WTC11 (cell line): ENCODE measurements at regions not wholly inside any gene's neighbourhood (a gene's known extent, or its start where the extent isn't known, plus 50 kb on each side); places are given as distances from the start of the nearest gene placed in this dataset.
"Not testable (repeated sequence)": the region's sequence is repeated elsewhere in the genome, so short reads cannot be mapped to it uniquely, and the experiment has no call there.

Experiments
- ATAC-seq: fragments of 200-7000 bp; cut with Tn5 transposase; 2 replicates; pipeline ENCODE4 v1.10.0; 2021; ENCODE audit warnings: mild to moderate bottlenecking, moderate library complexity
- CTCF ChIA-PET: fragments of 300-600 bp; sonication (Branson Sonifier 250); formaldehyde crosslinking; loops from one replicate; lab custom pipeline; 2021; ENCODE audit warnings: antibody characterized with exemption; lab: Charles Lee
- POLR2A ChIA-PET: fragments of 350-600 bp; sonication (Branson Sonifier 250); formaldehyde crosslinking; loops from one replicate; lab custom pipeline; 2021; ENCODE audit warnings: antibody characterized with exemption; lab: Charles Lee
- DNase-seq: peaks from one replicate; pipeline ENCODE4 v3.0.0; 2021; ENCODE audit warnings: low spot score
- H3K27ac Mint-ChIP-seq: 2 replicates; pipeline ENCODE4 v1.8.0; 2021; ENCODE audit warnings: mixed read lengths
- H3K27me3 Mint-ChIP-seq: 2 replicates; pipeline ENCODE4 v1.8.0; 2021; ENCODE audit warnings: low read depth, mild to moderate bottlenecking, moderate library complexity, mixed read lengths
- H3K36me3 Mint-ChIP-seq: 2 replicates; pipeline ENCODE4 v1.8.0; 2021; ENCODE audit warnings: mixed read lengths
- H3K4me1 Mint-ChIP-seq: 2 replicates; pipeline ENCODE4 v1.8.0; 2022; ENCODE audit warnings: mixed read lengths
- H3K4me3 Mint-ChIP-seq: 2 replicates; pipeline ENCODE4 v1.8.0; 2021; ENCODE audit warnings: mild to moderate bottlenecking, moderate library complexity, mixed read lengths
- H3K9me3 Mint-ChIP-seq: 2 replicates; pipeline ENCODE4 v1.8.0; 2021; ENCODE audit warnings: mixed read lengths
- CBFB ChIP-seq: sonication (generic); formaldehyde crosslinking; IDR thresholded peaks from 2 replicates; pipeline ENCODE4 v1.8.1; 2022; ENCODE audit warnings: mild to moderate bottlenecking, low read depth, missing genetic modification reagents
- IRF2 ChIP-seq: sonication (generic); formaldehyde crosslinking; IDR thresholded peaks from 2 replicates; pipeline ENCODE4 v1.8.0; 2022; ENCODE audit warnings: low read depth, missing genetic modification reagents, borderline replicate concordance
- JAZF1 ChIP-seq: fragments of 250-450 bp; sonication (Bioruptor Pico); IDR thresholded peaks from 2 replicates; pipeline ENCODE4 v1.9.0; 2021; ENCODE audit warnings: moderate library complexity, mild to moderate bottlenecking, inconsistent platforms
- MYBL2 ChIP-seq: sonication (generic); formaldehyde crosslinking; IDR thresholded peaks from 2 replicates; pipeline ENCODE4 v1.8.1; 2023; ENCODE audit warnings: mild to moderate bottlenecking, moderate library complexity, missing genetic modification reagents
- SP1 ChIP-seq: sonication (generic); formaldehyde crosslinking; conservative IDR thresholded peaks from 2 replicates; pipeline ENCODE4 v1.8.1; 2022; ENCODE audit warnings: missing genetic modification reagents
- ZNF232 ChIP-seq: sonication (generic); formaldehyde crosslinking; IDR thresholded peaks from 2 replicates; pipeline ENCODE4 v1.8.0; 2022; ENCODE audit warnings: mild to moderate bottlenecking, missing genetic modification reagents
- ZNF423 ChIP-seq: fragments of 250-450 bp; sonication (Bioruptor Pico); IDR thresholded peaks from 2 replicates; pipeline ENCODE4 v2.1.2; 2022; ENCODE audit warnings: mild to moderate bottlenecking, moderate library complexity
- TF ChIP-seq, protein P1 (sequence below): sonication (generic); formaldehyde crosslinking; IDR thresholded peaks from 2 replicates; pipeline ENCODE4 v1.8.1; 2022; ENCODE audit warnings: low read depth, mild to moderate bottlenecking, moderate library complexity, missing genetic modification reagents, borderline replicate concordance
- TF ChIP-seq, protein P2 (sequence below): sonication (generic); formaldehyde crosslinking; IDR thresholded peaks from 2 replicates; pipeline ENCODE4 v1.8.1; 2022; ENCODE audit warnings: mild to moderate bottlenecking, missing genetic modification reagents, moderate library complexity, borderline replicate concordance
- TF ChIP-seq, protein P3 (sequence below): sonication (generic); formaldehyde crosslinking; IDR thresholded peaks from 2 replicates; pipeline ENCODE4 v1.8.1; 2023; ENCODE audit warnings: mild to moderate bottlenecking, moderate library complexity, missing genetic modification reagents
- TF ChIP-seq, protein P4 (sequence below): sonication (generic); formaldehyde crosslinking; IDR thresholded peaks from 2 replicates; pipeline ENCODE4 v1.8.1; 2023; ENCODE audit warnings: mild to moderate bottlenecking, missing genetic modification reagents, borderline replicate concordance
- TF ChIP-seq, protein P5 (sequence below): sonication (generic); formaldehyde crosslinking; conservative IDR thresholded peaks from 2 replicates; pipeline ENCODE4 v1.8.1; 2023; ENCODE audit warnings: mild to moderate bottlenecking, low read depth, missing genetic modification reagents, moderate library complexity

DNA sequence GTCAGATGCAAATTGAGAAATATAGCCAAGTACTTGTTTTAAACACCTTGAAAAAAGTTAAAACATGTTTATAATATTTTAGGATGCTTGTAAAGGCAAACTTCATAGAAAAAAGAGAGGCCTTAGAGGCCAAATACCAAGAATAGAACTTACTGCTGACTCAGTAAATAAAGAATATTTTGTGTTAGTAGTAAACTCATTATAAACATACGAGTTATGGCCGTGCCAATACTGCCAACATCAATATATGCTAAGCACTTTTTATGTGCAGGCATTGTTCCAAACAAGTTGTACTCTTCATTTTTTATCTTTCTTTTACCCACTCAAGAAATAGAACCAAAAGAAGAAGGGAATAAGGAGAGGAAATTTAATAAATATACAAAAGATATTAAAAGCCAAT, 705.9 kb upstream of the NCAM2 start:
- ATAC-seq (no peak), DNase-seq (no peak)
- POLR2A ChIA-PET, result no interaction called here
- Mint-ChIP-seq H3K36me3 (no peaks in the 10 kb centered on the region), H3K27me3 (no peaks in the 10 kb centered on the region), H3K4me3 (no peak overlapping the region), H3K9me3 (no peaks in the 10 kb centered on the region)
- no peak for TF ChIP-seq CBFB
- TF ChIP-seq MYBL2 (CRISPR knock-in tag), result no peak
- no peak for TF ChIP-seq JAZF1 (CRISPR knock-in tag)
- no peak for TF ChIP-seq IRF2 (CRISPR knock-in tag)
- TF ChIP-seq ZNF423 (CRISPR knock-in tag), result no peak
- no peak for TF ChIP-seq ZNF232 (CRISPR knock-in tag)
- TF ChIP-seq, protein P1, sequence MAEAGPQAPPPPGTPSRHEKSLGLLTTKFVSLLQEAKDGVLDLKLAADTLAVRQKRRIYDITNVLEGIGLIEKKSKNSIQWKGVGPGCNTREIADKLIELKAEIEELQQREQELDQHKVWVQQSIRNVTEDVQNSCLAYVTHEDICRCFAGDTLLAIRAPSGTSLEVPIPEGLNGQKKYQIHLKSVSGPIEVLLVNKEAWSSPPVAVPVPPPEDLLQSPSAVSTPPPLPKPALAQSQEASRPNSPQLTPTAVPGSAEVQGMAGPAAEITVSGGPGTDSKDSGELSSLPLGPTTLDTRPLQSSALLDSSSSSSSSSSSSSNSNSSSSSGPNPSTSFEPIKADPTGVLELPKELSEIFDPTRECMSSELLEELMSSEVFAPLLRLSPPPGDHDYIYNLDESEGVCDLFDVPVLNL (CRISPR knock-in tag), result no peak
- TF ChIP-seq, protein P2, sequence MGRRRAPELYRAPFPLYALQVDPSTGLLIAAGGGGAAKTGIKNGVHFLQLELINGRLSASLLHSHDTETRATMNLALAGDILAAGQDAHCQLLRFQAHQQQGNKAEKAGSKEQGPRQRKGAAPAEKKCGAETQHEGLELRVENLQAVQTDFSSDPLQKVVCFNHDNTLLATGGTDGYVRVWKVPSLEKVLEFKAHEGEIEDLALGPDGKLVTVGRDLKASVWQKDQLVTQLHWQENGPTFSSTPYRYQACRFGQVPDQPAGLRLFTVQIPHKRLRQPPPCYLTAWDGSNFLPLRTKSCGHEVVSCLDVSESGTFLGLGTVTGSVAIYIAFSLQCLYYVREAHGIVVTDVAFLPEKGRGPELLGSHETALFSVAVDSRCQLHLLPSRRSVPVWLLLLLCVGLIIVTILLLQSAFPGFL, result no peak
- TF ChIP-seq, protein P3, sequence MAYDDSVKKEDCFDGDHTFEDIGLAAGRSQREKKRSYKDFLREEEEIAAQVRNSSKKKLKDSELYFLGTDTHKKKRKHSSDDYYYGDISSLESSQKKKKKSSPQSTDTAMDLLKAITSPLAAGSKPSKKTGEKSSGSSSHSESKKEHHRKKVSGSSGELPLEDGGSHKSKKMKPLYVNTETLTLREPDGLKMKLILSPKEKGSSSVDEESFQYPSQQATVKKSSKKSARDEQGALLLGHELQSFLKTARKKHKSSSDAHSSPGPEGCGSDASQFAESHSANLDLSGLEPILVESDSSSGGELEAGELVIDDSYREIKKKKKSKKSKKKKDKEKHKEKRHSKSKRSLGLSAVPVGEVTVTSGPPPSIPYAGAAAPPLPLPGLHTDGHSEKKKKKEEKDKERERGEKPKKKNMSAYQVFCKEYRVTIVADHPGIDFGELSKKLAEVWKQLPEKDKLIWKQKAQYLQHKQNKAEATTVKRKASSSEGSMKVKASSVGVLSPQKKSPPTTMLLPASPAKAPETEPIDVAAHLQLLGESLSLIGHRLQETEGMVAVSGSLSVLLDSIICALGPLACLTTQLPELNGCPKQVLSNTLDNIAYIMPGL (CRISPR knock-in tag), result no peak
- TF ChIP-seq, protein P4, sequence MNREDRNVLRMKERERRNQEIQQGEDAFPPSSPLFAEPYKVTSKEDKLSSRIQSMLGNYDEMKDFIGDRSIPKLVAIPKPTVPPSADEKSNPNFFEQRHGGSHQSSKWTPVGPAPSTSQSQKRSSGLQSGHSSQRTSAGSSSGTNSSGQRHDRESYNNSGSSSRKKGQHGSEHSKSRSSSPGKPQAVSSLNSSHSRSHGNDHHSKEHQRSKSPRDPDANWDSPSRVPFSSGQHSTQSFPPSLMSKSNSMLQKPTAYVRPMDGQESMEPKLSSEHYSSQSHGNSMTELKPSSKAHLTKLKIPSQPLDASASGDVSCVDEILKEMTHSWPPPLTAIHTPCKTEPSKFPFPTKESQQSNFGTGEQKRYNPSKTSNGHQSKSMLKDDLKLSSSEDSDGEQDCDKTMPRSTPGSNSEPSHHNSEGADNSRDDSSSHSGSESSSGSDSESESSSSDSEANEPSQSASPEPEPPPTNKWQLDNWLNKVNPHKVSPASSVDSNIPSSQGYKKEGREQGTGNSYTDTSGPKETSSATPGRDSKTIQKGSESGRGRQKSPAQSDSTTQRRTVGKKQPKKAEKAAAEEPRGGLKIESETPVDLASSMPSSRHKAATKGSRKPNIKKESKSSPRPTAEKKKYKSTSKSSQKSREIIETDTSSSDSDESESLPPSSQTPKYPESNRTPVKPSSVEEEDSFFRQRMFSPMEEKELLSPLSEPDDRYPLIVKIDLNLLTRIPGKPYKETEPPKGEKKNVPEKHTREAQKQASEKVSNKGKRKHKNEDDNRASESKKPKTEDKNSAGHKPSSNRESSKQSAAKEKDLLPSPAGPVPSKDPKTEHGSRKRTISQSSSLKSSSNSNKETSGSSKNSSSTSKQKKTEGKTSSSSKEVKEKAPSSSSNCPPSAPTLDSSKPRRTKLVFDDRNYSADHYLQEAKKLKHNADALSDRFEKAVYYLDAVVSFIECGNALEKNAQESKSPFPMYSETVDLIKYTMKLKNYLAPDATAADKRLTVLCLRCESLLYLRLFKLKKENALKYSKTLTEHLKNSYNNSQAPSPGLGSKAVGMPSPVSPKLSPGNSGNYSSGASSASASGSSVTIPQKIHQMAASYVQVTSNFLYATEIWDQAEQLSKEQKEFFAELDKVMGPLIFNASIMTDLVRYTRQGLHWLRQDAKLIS (CRISPR knock-in tag), result no peak
- TF ChIP-seq, protein P5, sequence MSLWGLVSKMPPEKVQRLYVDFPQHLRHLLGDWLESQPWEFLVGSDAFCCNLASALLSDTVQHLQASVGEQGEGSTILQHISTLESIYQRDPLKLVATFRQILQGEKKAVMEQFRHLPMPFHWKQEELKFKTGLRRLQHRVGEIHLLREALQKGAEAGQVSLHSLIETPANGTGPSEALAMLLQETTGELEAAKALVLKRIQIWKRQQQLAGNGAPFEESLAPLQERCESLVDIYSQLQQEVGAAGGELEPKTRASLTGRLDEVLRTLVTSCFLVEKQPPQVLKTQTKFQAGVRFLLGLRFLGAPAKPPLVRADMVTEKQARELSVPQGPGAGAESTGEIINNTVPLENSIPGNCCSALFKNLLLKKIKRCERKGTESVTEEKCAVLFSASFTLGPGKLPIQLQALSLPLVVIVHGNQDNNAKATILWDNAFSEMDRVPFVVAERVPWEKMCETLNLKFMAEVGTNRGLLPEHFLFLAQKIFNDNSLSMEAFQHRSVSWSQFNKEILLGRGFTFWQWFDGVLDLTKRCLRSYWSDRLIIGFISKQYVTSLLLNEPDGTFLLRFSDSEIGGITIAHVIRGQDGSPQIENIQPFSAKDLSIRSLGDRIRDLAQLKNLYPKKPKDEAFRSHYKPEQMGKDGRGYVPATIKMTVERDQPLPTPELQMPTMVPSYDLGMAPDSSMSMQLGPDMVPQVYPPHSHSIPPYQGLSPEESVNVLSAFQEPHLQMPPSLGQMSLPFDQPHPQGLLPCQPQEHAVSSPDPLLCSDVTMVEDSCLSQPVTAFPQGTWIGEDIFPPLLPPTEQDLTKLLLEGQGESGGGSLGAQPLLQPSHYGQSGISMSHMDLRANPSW (CRISPR knock-in tag), result no peak
- TF ChIP-seq SP1 (CRISPR knock-in tag), result no peak
- TF ChIP-seq, all 79 proteins: peak for 0
- no peaks in the 10 kb centered on the region for H3K4me1 Mint-ChIP-seq
- H3K27ac Mint-ChIP-seq, result no peak overlapping the region
- CTCF ChIA-PET, result no interaction called here

DNA sequence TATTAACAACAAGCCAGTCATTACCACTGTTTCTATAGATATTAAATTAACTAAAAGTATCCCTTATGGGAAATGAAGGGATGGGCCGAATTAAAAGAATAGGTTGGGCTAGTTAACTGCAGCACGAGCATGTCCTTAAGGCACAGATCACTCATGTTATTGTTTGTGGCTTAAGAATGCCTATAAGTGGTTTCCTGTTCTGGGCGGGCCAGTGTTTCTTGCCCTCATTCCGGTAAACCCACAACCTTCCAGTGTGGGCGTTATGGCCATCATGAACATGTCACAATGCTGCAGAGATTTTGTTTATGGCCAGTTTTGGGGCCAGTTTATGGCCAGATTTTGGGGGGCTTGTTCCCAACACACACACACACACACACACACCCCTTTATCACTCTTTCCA, 705.4 kb upstream of the NCAM2 start:
- H3K4me1 Mint-ChIP-seq, H3K9me3 Mint-ChIP-seq, ATAC-seq, H3K36me3 Mint-ChIP-seq, H3K27me3 Mint-ChIP-seq, CTCF ChIA-PET, H3K4me3 Mint-ChIP-seq, H3K27ac Mint-ChIP-seq, POLR2A ChIA-PET, DNase-seq: not testable (repeated sequence)
